ENCODE measurements at regions not wholly inside any gene's neighbourhood (a gene's known extent, or its start where the extent isn't known, plus 50 kb on each side); places are given as distances from the start of the nearest gene placed in this dataset.
"Not testable (repeated sequence)": the region's sequence is repeated elsewhere in the genome, so short reads cannot be mapped to it uniquely, and the experiment has no call there.

GRCh38 chrX:40243755-40244515 lies 146.2 kb upstream of the BCOR start:
- no peak for DNase-seq (ENCODE audit: low read depth)

- no peak for DNase-seq (ENCODE audit: low read depth)
Observed at GRCh38 chrX:40240844-40241243, 143.1 kb upstream of the BCOR start.

GRCh38 chrX:40237731-40238178 lies 140.0 kb upstream of the BCOR start:
- no peak for DNase-seq (ENCODE audit: low read depth)

- no peak for DNase-seq (ENCODE audit: low read depth)
Observed at GRCh38 chrX:40230646-40231045, 132.9 kb upstream of the BCOR start.

GRCh38 chrX:40227125-40227524 lies 129.4 kb upstream of the BCOR start:
- DNase-seq (ENCODE audit: low read depth), result no peak

- no peak for DNase-seq (ENCODE audit: low read depth)
Observed at GRCh38 chrX:40224658-40225057, 126.9 kb upstream of the BCOR start.

GRCh38 chrX:40222612-40223011 lies 124.9 kb upstream of the BCOR start:
- DNase-seq (ENCODE audit: low read depth), result not testable (repeated sequence)

GRCh38 chrX:40213092-40213491 lies 115.3 kb upstream of the BCOR start:
- no peak for DNase-seq (ENCODE audit: low read depth)

GRCh38 chrX:40209951-40210617 lies 112.3 kb upstream of the BCOR start:
- DNase-seq (ENCODE audit: low read depth), result no peak

- no peak for DNase-seq (ENCODE audit: low read depth)
Observed at GRCh38 chrX:40207626-40208025, 109.9 kb upstream of the BCOR start.

GRCh38 chrX:40205471-40205870 lies 107.7 kb upstream of the BCOR start:
- no peak for DNase-seq (ENCODE audit: low read depth)

GRCh38 chrX:40202456-40202855 lies 104.7 kb upstream of the BCOR start:
- no peak for DNase-seq (ENCODE audit: low read depth)

GRCh38 chrX:40201329-40201885 lies 103.6 kb upstream of the BCOR start:
- no peak for DNase-seq (ENCODE audit: low read depth)

GRCh38 chrX:40199704-40200103 lies 101.9 kb upstream of the BCOR start:
- DNase-seq (ENCODE audit: low read depth), result no peak

GRCh38 chrX:40197071-40197470 lies 99.3 kb upstream of the BCOR start:
- DNase-seq (ENCODE audit: low read depth), result no peak

GRCh38 chrX:40195368-40195767 lies 97.6 kb upstream of the BCOR start:
- DNase-seq (ENCODE audit: low read depth), result no peak

- DNase-seq (ENCODE audit: low read depth), result no peak
Observed at GRCh38 chrX:40192196-40192595, 94.4 kb upstream of the BCOR start.

GRCh38 chrX:40189637-40190036 lies 91.9 kb upstream of the BCOR start:
- DNase-seq (ENCODE audit: low read depth), result no peak

GRCh38 chrX:40188573-40189417 lies 91.0 kb upstream of the BCOR start:
- no peak for DNase-seq (ENCODE audit: low read depth)

GRCh38 chrX:40184968-40185367 lies 87.2 kb upstream of the BCOR start:
- no peak for DNase-seq (ENCODE audit: low read depth)

GRCh38 chrX:40182615-40183014 lies 84.9 kb upstream of the BCOR start:
- DNase-seq (ENCODE audit: low read depth), result no peak

- DNase-seq (ENCODE audit: low read depth), result no peak
Observed at GRCh38 chrX:40182095-40182494, 84.3 kb upstream of the BCOR start.

Measured in CMK (cell line).